ENCODE measurements at regions not wholly inside any gene's neighbourhood (a gene's known extent, or its start where the extent isn't known, plus 50 kb on each side); places are given as distances from the start of the nearest gene placed in this dataset.

DNA sequence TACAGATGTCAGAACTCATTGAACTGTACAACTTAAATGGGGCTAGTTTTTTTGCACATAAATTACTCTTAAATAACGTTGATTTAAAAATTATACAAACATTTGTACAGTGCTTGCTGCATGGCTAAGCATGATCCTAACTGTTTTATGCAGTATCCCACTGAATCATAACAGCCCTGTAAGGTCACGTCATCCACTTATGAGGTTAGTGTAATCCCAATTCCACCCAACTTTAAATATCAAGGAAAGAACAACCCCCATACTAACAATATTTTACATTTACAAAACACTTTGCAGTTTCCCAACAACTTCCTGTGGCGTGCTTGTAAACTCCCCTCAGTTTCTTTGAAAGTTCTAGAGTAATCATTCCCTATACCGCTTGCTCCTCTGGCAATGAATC lies 190.1 kb upstream of the SALL1 start:
- no peak for TF ChIP-seq MAFK (IDR thresholded peaks at IDR 0.05; ENCODE audit: low read depth, low read length)
- TF ChIP-seq, protein P1, sequence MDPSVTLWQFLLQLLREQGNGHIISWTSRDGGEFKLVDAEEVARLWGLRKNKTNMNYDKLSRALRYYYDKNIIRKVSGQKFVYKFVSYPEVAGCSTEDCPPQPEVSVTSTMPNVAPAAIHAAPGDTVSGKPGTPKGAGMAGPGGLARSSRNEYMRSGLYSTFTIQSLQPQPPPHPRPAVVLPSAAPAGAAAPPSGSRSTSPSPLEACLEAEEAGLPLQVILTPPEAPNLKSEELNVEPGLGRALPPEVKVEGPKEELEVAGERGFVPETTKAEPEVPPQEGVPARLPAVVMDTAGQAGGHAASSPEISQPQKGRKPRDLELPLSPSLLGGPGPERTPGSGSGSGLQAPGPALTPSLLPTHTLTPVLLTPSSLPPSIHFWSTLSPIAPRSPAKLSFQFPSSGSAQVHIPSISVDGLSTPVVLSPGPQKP (IDR thresholded peaks at IDR 0.05; ENCODE audit: borderline replicate concordance, low read depth, low read length): no peak
- no peak for TF ChIP-seq RCOR1 (IDR thresholded peaks at IDR 0.05; ENCODE audit: insufficient replicate concordance, low read length)
- no peak for TF ChIP-seq BHLHE40 (IDR thresholded peaks at IDR 0.05; ENCODE audit: low read depth, low read length)
- no peak for TF ChIP-seq CHD1 (IDR thresholded peaks at IDR 0.05; ENCODE audit: low read depth, low read length)
- TF ChIP-seq RAD21 (IDR thresholded peaks at IDR 0.05; ENCODE audit: low read length): no peak
- TF ChIP-seq, protein P2, sequence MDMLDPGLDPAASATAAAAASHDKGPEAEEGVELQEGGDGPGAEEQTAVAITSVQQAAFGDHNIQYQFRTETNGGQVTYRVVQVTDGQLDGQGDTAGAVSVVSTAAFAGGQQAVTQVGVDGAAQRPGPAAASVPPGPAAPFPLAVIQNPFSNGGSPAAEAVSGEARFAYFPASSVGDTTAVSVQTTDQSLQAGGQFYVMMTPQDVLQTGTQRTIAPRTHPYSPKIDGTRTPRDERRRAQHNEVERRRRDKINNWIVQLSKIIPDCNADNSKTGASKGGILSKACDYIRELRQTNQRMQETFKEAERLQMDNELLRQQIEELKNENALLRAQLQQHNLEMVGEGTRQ (IDR thresholded peaks at IDR 0.05; ENCODE audit: low read depth, low read length): no peak
- TF ChIP-seq MXI1 (IDR thresholded peaks at IDR 0.05; ENCODE audit: borderline replicate concordance, low read depth, low read length): no peak
- TF ChIP-seq NFE2L2 (IDR thresholded peaks at IDR 0.05; ENCODE audit: low read depth, low read length): no peak
- TF ChIP-seq POLR2A (IDR thresholded peaks at IDR 0.05; ENCODE audit: low read depth, low read length): no peak
- TF ChIP-seq, protein P3, sequence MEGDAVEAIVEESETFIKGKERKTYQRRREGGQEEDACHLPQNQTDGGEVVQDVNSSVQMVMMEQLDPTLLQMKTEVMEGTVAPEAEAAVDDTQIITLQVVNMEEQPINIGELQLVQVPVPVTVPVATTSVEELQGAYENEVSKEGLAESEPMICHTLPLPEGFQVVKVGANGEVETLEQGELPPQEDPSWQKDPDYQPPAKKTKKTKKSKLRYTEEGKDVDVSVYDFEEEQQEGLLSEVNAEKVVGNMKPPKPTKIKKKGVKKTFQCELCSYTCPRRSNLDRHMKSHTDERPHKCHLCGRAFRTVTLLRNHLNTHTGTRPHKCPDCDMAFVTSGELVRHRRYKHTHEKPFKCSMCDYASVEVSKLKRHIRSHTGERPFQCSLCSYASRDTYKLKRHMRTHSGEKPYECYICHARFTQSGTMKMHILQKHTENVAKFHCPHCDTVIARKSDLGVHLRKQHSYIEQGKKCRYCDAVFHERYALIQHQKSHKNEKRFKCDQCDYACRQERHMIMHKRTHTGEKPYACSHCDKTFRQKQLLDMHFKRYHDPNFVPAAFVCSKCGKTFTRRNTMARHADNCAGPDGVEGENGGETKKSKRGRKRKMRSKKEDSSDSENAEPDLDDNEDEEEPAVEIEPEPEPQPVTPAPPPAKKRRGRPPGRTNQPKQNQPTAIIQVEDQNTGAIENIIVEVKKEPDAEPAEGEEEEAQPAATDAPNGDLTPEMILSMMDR (conservative IDR thresholded peaks at IDR 0.05; ENCODE audit: low read depth, low read length): no peak
- no peak for TF ChIP-seq FOS (IDR thresholded peaks at IDR 0.05; ENCODE audit: low read depth, low read length)
- TF ChIP-seq MAZ (IDR thresholded peaks at IDR 0.05; ENCODE audit: borderline replicate concordance, low read depth, low read length): no peak
- TF ChIP-seq CEBPB (IDR thresholded peaks at IDR 0.05; ENCODE audit: low read depth, low read length): no peak
- TF ChIP-seq SMC3 (IDR thresholded peaks at IDR 0.05; ENCODE audit: low read depth, low read length): no peak
- no peak for TF ChIP-seq RFX5 (IDR thresholded peaks at IDR 0.05; ENCODE audit: low read depth, low read length)
- dilution Hi-C loops (cut with HindIII; ENCODE audit: low sequenced_read_pairs, unreplicated experiment) (no loop called here), intact Hi-C loops (cut with micrococcal nuclease) (no loop called here), in situ Hi-C loops (cut with MboI; ENCODE audit: low sequenced_read_pairs) (no loop called here)
- no peaks in the 10 kb centered on the region for H3K4me1 ChIP-seq (ENCODE audit: control insufficient read depth, insufficient read depth, low read length)
- H4K91ac ChIP-seq (ENCODE audit: insufficient read depth, low read depth, low read length): no peak overlapping the region
- POLR2A ChIA-PET (ENCODE audit: unreplicated experiment): no interaction called here
- WGBS, 2 experiments (ENCODE audit: extremely low coverage in 2 of 2, insufficient read length in 1 of 2): 60% methylated on average over 1 of the region's 4 CpGs; no CpG with 5 or more reads in 1 of the 2 experiments
- H3K9me1 ChIP-seq (ENCODE audit: insufficient read depth, low read length): no peaks in the 10 kb centered on the region
- ATAC-seq (ENCODE audit: low read depth) (no peak), DNase-seq (no peak)
- H2BK15ac ChIP-seq (ENCODE audit: low read depth, low read length): no peak overlapping the region
- no peak overlapping the region for H3K56ac ChIP-seq (ENCODE audit: extremely low read depth, insufficient read depth, low read length)
- CTCF ChIA-PET: no interaction called here
- no peak overlapping the region for H2AK9ac ChIP-seq (replicated peaks; ENCODE audit: low read depth, low read length, poor library complexity)
- H4K8ac ChIP-seq (ENCODE audit: low read depth in 2 of 2, low read length in 2 of 2): no peak overlapping the region
- BruUV-seq (replicated peaks): no TSS peak
- no peak overlapping the region for H3K4me2 ChIP-seq (ENCODE audit: low read depth, low read length)
- H3K18ac ChIP-seq (ENCODE audit: low read depth, low read length): no peak overlapping the region
- H4K5ac ChIP-seq (ENCODE audit: low read depth, low read length): no peak overlapping the region
- H4K20me1 ChIP-seq (ENCODE audit: insufficient read depth, low read length): no peaks in the 10 kb centered on the region
- H3K4me3 ChIP-seq (ENCODE audit: insufficient read depth, low read depth, low read length): no peak overlapping the region
- peaks cover 3% of the 10 kb centered on the region for H3K27me3 ChIP-seq (ENCODE audit: control insufficient read depth, insufficient read depth, low read length)
- no peak overlapping the region for H2AFZ ChIP-seq (replicated peaks; ENCODE audit: low read length, poor library complexity)
- H2AK5ac ChIP-seq (ENCODE audit: low read depth, low read length): no peak overlapping the region
- no peak overlapping the region for H3K4ac ChIP-seq (ENCODE audit: low read depth, low read length)
- no peaks in the 10 kb centered on the region for H3K36me3 ChIP-seq (ENCODE audit: control insufficient read depth, insufficient read depth, low read length)
- no peak overlapping the region for H3K14ac ChIP-seq (replicated peaks; ENCODE audit: low read depth, low read length)
- H2BK120ac ChIP-seq (ENCODE audit: low read depth, low read length): no peak overlapping the region
- H3K9me3 ChIP-seq (ENCODE audit: control insufficient read depth, insufficient read depth, low read length): peaks cover 9% of the 10 kb centered on the region
- H3K27ac ChIP-seq (ENCODE audit: insufficient read depth, low read length): no peak overlapping the region
- H3K9ac ChIP-seq (ENCODE audit: low read depth, low read length): no peak overlapping the region
- H2BK20ac ChIP-seq (ENCODE audit: low read depth, low read length): no peak overlapping the region
- H2BK5ac ChIP-seq (ENCODE audit: low read depth, low read length, poor library complexity, severe bottlenecking): no peak overlapping the region
- no peaks in the 10 kb centered on the region for H3K79me1 ChIP-seq (ENCODE audit: low read depth in 1 of 2, low read length in 2 of 2)
- no peak overlapping the region for H3K23ac ChIP-seq (ENCODE audit: low read depth, low read length)

Data from IMR-90 (cell line).